HUES48 (cell line): ENCODE measurements at regions not wholly inside any gene's neighbourhood (a gene's known extent, or its start where the extent isn't known, plus 50 kb on each side); places are given as distances from the start of the nearest gene placed in this dataset.

Experiments used
- H3K27ac ChIP-seq: one replicate; pipeline ENCODE4 v1.7.0; 2013; ENCODE audit warnings: low read depth, low read length, inconsistent platforms
- H3K27me3 ChIP-seq: 2 replicates; pipeline ENCODE4 v1.6.1; 2013; ENCODE audit warnings: mild to moderate bottlenecking, low read length; ENCODE audit not compliant: control insufficient read depth, insufficient read depth
- H3K36me3 ChIP-seq: 2 replicates; pipeline ENCODE4 v1.6.1; 2013; ENCODE audit warnings: low read length; ENCODE audit not compliant: control insufficient read depth, insufficient read depth
- H3K4me1 ChIP-seq: 2 replicates; pipeline ENCODE4 v1.6.1; 2013; ENCODE audit warnings: mild to moderate bottlenecking, low read length; ENCODE audit not compliant: control insufficient read depth, insufficient read depth
- H3K4me3 ChIP-seq: 2 replicates; pipeline ENCODE4 v1.5.1; 2013; ENCODE audit warnings: mild to moderate bottlenecking, low read depth, low read length
- H3K9ac ChIP-seq: 2 replicates; pipeline ENCODE4 v1.6.1; 2013; ENCODE audit warnings: mild to moderate bottlenecking, low read depth, low read length, moderate library complexity
- H3K9me3 ChIP-seq: 2 replicates; pipeline ENCODE4 v1.6.1; 2013; ENCODE audit warnings: low read length; ENCODE audit not compliant: control insufficient read depth, insufficient read depth

DNA sequence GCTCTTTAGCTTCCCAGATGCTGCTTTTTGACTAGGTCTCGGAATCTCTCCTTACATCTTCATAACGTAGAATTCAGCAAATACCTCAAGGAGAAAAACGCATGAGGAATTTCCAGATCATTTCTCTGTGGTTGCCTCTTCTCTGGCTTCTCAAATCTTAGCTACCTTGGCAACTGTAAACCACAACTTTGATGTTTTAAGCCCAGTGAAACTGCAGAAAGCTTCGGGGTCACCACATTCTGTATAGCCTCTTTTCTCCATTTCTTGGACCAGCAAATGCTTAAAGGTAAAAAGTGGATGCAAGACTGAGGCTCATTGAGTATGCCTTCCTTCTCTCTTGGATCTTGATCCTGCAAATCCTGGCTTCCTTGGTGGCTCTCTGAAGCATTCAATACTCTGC, 125.5 kb upstream of the FBXL4 start:
- Histone ChIP-seq H3K27me3 (no peaks in the 10 kb centered on the region), H3K9ac (no peak overlapping the region), H3K27ac (no peak overlapping the region), H3K4me3 (no peak overlapping the region), H3K36me3 (no peaks in the 10 kb centered on the region), H3K4me1 (no peaks in the 10 kb centered on the region), H3K9me3 (no peaks in the 10 kb centered on the region)

- Histone ChIP-seq H3K27me3 (no peaks in the 10 kb centered on the region), H3K9ac (no peak overlapping the region), H3K36me3 (no peaks in the 10 kb centered on the region), H3K9me3 (no peaks in the 10 kb centered on the region), H3K4me1 (no peaks in the 10 kb centered on the region), H3K4me3 (no peak overlapping the region), H3K27ac (no peak overlapping the region)
Measured at GRCh38 chr6:99066044-99066443, 118.3 kb upstream of the FBXL4 start.

GRCh38 chr6:99064834-99065233, 117.1 kb upstream of the FBXL4 start:
- Histone ChIP-seq H3K36me3 (no peaks in the 10 kb centered on the region), H3K27me3 (no peaks in the 10 kb centered on the region), H3K4me1 (no peaks in the 10 kb centered on the region)

GRCh38 chr6:99036672-99037071, 88.9 kb upstream of the FBXL4 start:
- no peaks in the 10 kb centered on the region for H3K4me1 ChIP-seq
- no peaks in the 10 kb centered on the region for H3K9me3 ChIP-seq
- H3K27me3 ChIP-seq = no peaks in the 10 kb centered on the region
- H3K36me3 ChIP-seq = no peaks in the 10 kb centered on the region
- H3K9ac ChIP-seq = no peak overlapping the region
- no peak overlapping the region for H3K4me3 ChIP-seq
- H3K27ac ChIP-seq = no peak overlapping the region

More at GRCh38 chr6:99064834-99065233, 117.1 kb upstream of the FBXL4 start:
- Histone ChIP-seq H3K4me3 (no peak overlapping the region), H3K9me3 (no peaks in the 10 kb centered on the region), H3K9ac (no peak overlapping the region), H3K27ac (no peak overlapping the region)

DNA sequence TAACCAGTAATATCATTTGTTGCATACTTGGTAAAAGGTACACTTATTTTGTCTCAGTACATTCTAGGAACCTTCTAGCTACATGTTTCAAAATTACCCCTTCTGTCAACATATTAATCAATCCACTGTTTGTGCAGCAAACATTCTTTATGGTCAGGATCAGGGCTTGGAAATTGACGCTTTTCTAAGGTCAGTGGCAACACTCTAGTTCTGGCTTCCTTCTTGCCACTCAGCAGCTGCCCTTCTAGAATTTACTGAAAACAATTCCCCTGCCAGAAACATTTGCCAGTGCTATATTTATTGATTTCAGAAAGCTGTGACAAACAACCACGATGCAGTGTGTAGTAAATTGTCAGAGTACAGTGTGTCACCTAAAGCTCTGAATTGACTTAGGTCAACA, 84.7 kb upstream of the FBXL4 start:
- H3K27me3 ChIP-seq = no peaks in the 10 kb centered on the region

DNA sequence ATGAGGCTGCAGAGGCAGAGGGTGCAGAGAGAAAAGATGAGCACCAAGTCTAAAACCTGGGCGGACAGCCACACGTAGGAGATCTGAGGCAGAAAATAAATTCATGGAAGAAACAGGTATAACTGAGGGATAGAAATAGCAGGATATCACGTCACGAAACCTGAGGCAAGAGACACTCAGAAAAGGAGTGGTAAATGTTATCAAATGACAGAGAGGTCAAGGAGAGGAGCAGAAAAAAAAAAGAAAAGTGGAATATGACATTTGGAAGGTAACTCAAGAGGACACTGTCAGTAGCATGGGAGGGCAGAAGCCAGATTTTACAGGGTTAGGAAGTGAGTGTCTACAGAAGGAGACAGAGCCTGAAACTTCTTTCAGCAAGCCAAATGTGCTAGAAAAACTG, 84.2 kb upstream of the FBXL4 start:
- Histone ChIP-seq H3K36me3 (no peaks in the 10 kb centered on the region), H3K9me3 (0 out of 2 replicates have a peak, but pooled peaks cover under 1% of the 10 kb centered on the region), H3K4me3 (no peak overlapping the region), H3K27ac (no peak overlapping the region), H3K9ac (no peak overlapping the region), H3K4me1 (no peaks in the 10 kb centered on the region), H3K27me3 (no peaks in the 10 kb centered on the region)

More for the DNA sequence above, 84.7 kb upstream of the FBXL4 start:
- no peak overlapping the region for H3K9ac ChIP-seq
- no peaks in the 10 kb centered on the region for H3K4me1 ChIP-seq
- H3K9me3 ChIP-seq = no peaks in the 10 kb centered on the region
- H3K4me3 ChIP-seq = no peak overlapping the region
- no peaks in the 10 kb centered on the region for H3K36me3 ChIP-seq
- H3K27ac ChIP-seq = no peak overlapping the region

DNA sequence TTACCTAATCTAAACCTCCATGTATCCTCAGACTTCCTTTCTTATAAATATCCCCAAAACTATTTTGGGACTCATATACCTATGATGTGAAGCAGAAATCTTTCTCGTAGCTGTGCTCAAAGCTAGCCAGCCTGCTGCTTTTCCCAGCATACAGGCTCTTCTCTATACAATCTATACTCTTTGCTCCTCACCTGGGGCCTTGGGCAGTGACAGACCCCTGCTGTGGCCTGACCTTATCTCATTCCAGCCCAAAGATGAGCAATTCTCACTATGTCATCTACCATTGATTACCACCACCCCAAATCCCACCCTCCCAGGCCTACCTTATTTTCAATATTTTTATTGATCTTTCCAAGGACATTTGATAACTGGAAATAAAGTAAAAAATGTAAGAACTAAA, 83.2 kb upstream of the FBXL4 start:
- Histone ChIP-seq H3K9ac (no peak overlapping the region), H3K27ac (no peak overlapping the region), H3K4me3 (no peak overlapping the region), H3K4me1 (no peaks in the 10 kb centered on the region), H3K36me3 (no peaks in the 10 kb centered on the region), H3K9me3 (peaks cover 10% of the 10 kb centered on the region), H3K27me3 (no peaks in the 10 kb centered on the region)

DNA sequence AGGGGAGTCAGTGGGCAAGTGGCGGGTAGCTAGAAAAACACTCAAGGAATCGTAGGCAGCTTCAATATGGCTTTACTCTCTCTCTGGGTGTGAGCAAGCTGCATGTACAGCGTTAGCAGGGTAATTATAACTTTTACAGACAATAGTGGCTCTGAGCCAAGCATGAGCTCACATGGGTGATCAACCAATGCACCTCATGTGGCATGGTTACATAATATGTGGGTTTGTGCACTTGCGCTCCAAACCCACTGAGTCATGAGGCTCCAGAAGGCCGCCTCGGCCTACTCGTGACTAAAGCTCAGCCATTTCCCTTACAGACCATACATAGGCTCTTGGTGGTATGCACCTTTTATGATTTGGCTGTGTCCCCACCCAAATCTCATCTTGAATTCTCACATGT, 78.4 kb upstream of the FBXL4 start:
- Histone ChIP-seq H3K9ac (no peak overlapping the region), H3K36me3 (no peaks in the 10 kb centered on the region), H3K9me3 (peaks cover 22% of the 10 kb centered on the region), H3K4me1 (no peaks in the 10 kb centered on the region), H3K27me3 (no peaks in the 10 kb centered on the region), H3K4me3 (no peak overlapping the region), H3K27ac (no peak overlapping the region)

DNA sequence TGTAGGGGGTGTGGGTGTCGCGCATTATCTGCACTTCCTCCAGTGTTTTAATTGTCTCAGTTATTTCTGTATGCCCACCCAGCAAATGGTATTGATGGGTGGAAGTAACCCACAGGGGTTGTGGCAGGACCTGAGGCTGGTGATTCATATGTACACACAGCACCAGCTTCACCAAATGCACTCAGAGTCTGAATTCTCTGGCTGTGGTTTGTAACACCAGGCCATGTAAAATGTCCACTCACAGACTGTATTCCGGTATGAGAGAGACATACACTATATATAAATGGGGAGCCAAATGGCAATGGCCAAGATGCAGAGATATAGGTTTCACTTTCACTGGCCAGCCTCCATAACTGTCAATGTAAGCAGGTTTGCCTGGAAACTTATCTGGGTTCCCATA, 76.3 kb upstream of the FBXL4 start:
- Histone ChIP-seq H3K36me3 (no peaks in the 10 kb centered on the region), H3K27ac (no peak overlapping the region), H3K9me3 (peaks cover 22% of the 10 kb centered on the region), H3K9ac (no peak overlapping the region), H3K4me3 (no peak overlapping the region), H3K4me1 (no peaks in the 10 kb centered on the region), H3K27me3 (no peaks in the 10 kb centered on the region)

DNA sequence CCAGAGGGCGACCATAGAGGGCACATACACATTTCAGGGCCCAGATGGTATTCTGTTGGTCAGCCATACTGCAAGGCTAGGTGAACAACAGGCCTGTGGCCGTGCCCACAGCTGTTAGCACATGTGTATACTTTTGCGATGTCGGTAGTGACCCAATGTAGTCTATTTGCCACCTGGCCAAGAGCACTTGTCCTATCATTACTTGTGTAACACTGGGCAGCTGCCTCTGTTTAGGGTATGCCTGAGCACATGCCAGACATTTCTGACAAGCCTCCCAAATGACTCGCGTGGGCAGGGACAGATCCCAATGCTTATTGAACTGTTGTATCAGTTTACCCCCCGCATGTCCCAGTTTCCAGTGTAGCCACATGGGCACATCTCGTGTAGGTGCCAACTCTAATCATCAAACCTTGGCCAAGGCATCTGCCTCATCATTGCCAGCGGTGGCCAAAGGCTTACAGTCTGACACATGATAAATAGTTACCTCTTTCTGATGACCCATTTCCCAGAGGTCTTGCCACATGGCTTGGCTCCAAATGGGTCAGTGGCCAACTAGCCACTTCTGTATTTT, 74.4 kb upstream of the FBXL4 start:
- H3K36me3 ChIP-seq = no peaks in the 10 kb centered on the region

GRCh38 chr6:99019381-99019780, 71.6 kb upstream of the FBXL4 start:
- no peak overlapping the region for H3K9ac ChIP-seq
- H3K27ac ChIP-seq = no peak overlapping the region
- no peaks in the 10 kb centered on the region for H3K9me3 ChIP-seq
- no peak overlapping the region for H3K4me3 ChIP-seq
- no peaks in the 10 kb centered on the region for H3K27me3 ChIP-seq
- no peaks in the 10 kb centered on the region for H3K4me1 ChIP-seq
- no peaks in the 10 kb centered on the region for H3K36me3 ChIP-seq

More for the DNA sequence above, 74.4 kb upstream of the FBXL4 start:
- H3K27me3 ChIP-seq = no peaks in the 10 kb centered on the region
- H3K4me1 ChIP-seq = no peaks in the 10 kb centered on the region
- H3K9ac ChIP-seq = no peak overlapping the region
- no peak overlapping the region for H3K27ac ChIP-seq
- H3K9me3 ChIP-seq = peaks cover 22% of the 10 kb centered on the region
- H3K4me3 ChIP-seq = no peak overlapping the region

DNA sequence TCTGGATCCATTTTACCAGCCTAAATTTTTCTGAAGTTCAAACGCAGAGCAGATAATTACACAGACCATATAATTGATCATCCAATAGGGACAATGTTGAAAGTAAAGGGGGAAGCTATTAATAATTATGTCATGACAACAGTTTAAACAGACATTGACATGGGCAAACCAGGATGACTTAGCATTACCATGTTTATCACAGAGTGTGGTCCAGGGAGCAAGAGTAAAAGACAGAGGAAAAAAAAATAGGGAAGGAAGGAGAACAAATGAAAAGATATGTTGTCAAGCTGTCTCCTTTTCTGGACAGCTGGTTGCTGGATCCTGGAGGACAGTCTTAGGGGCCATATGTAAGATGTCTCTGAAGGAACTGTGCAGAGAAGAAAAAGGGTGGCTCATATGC, 69.4 kb upstream of the FBXL4 start:
- H3K36me3 ChIP-seq = no peaks in the 10 kb centered on the region
- H3K9ac ChIP-seq = no peak overlapping the region
- no peaks in the 10 kb centered on the region for H3K4me1 ChIP-seq
- H3K9me3 ChIP-seq = no peaks in the 10 kb centered on the region
- H3K4me3 ChIP-seq = no peak overlapping the region
- no peaks in the 10 kb centered on the region for H3K27me3 ChIP-seq
- H3K27ac ChIP-seq = no peak overlapping the region
